GM18951 (cell line): ENCODE measurements at regions not wholly inside any gene's neighbourhood (a gene's known extent, or its start where the extent isn't known, plus 50 kb on each side); places are given as distances from the start of the nearest gene placed in this dataset.

ENCODE experiments used
- POLR2A ChIP-seq: IDR thresholded peaks from 4 replicates; pipeline ENCODE4 v1.6.1; 2011; ENCODE audit warnings: mild to moderate bottlenecking; ENCODE audit not compliant: insufficient read length, insufficient read depth; ENCODE audit errors: extremely low read depth
- in situ Hi-C: fragments of 300-500 bp; cut with MboI; formaldehyde crosslinking; loops from one replicate; pipeline ENCODE4 v1.12.0; 2022; ENCODE audit warnings: low sequenced_read_pairs, mixed read lengths, inconsistent platforms; ENCODE audit not compliant: unreplicated experiment

- in situ Hi-C loops: no loop called here
- TF ChIP-seq POLR2A: no peak
Measured at GRCh38 chr11:69930081-69931059, 111.2 kb upstream of the FGF3 start.

- in situ Hi-C loops: no loop called here
- no peak for TF ChIP-seq POLR2A
Measured at GRCh38 chr11:69931060-69931910, 112.1 kb upstream of the FGF3 start.

- in situ Hi-C loops: no loop called here
- TF ChIP-seq POLR2A: no peak
Measured at GRCh38 chr11:69931994-69932910, 113.0 kb upstream of the FGF3 start.

- in situ Hi-C loops: no loop called here
- TF ChIP-seq POLR2A: no peak
Measured at GRCh38 chr11:69934861-69935494, 115.8 kb upstream of the FGF3 start.

GRCh38 chr11:69935941-69936505, 116.8 kb upstream of the FGF3 start:
- in situ Hi-C loops: no loop called here
- no peak for TF ChIP-seq POLR2A

GRCh38 chr11:69936771-69937170, 117.6 kb upstream of the FGF3 start:
- no peak for TF ChIP-seq POLR2A
- in situ Hi-C loops: no loop called here

GRCh38 chr11:69938206-69938605, 119.0 kb upstream of the FGF3 start:
- no peak for TF ChIP-seq POLR2A
- in situ Hi-C loops: no loop called here

- in situ Hi-C loops: no loop called here
- no peak for TF ChIP-seq POLR2A
Measured at GRCh38 chr11:69939551-69940245, 120.5 kb upstream of the FGF3 start.

GRCh38 chr11:69940246-69940610, 121.0 kb upstream of the FGF3 start:
- in situ Hi-C loops: no loop called here
- TF ChIP-seq POLR2A: no peak

GRCh38 chr11:69941546-69942332, 122.5 kb upstream of the FGF3 start:
- in situ Hi-C loops: no loop called here
- TF ChIP-seq POLR2A: no peak

- in situ Hi-C loops: no loop called here
- no peak for TF ChIP-seq POLR2A
Measured at GRCh38 chr11:69942333-69942820, 123.2 kb upstream of the FGF3 start.
